ENCODE measurements at regions not wholly inside any gene's neighbourhood (a gene's known extent, or its start where the extent isn't known, plus 50 kb on each side); places are given as distances from the start of the nearest gene placed in this dataset.
"Not testable (repeated sequence)": the region's sequence is repeated elsewhere in the genome, so short reads cannot be mapped to it uniquely, and the experiment has no call there.

DNA sequence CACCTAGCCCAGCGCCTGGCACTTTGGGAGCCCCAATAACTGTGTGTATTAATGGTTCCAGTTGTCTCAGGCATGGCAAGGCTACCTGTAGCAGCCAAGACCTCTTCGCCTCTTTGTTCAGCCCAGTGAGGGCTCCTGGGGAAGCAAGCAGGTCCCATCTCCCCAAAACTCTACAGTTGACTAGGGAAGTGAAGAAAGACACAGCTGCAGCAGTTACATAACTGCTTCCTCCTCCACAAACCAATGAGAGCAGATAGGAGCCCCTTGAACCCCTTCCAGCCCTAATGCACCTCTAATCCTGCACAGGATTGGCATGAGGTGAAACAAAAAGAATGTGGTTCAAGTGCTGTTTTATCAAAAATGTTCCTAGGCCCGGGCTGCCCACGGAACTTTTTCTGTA, 100.5 kb downstream of the SYF2 start:
- no peak for DNase-seq

DNA sequence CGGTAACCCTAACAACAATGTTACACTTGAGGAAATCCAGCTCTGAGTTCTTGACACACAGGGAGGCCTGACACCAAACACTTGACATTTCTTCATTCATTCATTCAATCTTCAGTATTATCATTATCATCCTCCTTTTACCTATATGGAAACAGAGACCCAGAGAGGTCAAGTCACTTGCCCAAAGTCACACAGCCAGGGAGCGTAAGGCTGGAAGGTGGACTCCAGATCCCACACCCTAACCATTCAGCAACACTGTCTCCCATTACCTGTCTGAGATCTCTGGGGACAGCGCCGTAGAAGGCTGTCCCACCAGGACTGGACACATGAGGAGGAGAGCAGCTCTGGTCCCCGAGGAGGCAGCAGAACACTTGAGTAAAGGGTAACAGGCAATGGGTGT, 101.4 kb downstream of the SYF2 start:
- DNase-seq = no peak

DNA sequence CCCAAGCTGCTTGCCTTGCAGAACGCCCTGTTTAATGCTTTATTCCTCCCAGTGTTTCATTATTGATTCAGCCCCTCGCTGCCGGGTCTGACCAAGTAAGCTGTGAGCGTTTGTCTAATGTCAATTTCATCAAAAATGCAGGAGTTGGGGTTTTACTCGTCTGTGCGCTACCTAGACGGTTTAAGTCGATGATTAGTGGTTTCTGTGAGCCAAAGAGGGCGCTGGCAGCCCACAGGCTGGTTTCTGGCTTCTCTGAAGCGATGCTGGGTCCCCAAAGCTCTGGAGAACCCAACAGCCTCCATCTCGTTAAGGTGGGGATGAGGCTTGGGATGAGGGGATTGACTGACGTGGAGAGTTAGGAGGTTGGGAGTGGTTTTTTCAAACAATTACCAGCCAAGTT, 102.9 kb downstream of the SYF2 start:
- DNase-seq = no peak

DNA sequence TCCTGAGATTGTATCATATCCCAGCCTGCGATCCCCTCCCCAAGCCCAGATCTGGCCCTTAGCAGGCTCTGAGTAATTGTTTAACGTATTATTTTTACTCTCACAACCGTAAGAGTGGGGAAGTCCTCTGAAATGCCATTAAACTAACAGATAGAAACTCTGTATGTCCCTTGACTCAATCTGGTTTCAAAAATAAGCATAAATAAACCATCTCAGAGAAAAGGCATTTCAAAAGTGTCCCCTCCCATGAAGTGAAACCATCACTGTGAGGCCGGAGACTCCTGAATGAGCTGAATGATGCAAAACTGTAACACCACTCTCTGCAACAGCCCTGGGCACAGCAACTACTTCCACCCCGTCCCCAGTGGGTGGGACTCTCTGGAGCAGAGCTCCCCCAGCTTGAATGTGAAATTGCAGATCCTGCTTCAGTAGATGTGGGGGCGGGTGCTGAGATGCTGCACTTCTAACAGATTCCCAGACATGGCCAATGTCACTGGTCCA, 104.1 kb downstream of the SYF2 start:
- DNase-seq = no peak

DNA sequence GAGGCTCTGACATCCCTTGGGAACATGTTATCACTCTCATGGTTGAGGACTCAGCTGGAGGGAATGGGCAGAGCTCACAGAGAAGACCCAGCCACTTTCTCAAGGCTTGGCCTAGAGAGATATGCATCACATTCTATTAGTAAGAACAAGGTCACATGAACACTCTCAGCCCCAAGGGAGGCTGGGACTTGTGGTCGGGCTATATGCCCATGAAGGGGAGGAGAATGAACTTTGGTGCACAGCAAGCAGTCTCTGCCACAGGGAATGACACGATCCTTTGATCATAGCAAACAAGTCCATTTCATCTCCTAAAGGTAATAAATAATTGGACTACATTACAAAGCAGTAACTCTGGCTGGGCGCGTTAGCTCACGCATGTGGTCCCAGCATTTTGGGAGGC, 105.7 kb downstream of the SYF2 start:
- no peak for DNase-seq

DNA sequence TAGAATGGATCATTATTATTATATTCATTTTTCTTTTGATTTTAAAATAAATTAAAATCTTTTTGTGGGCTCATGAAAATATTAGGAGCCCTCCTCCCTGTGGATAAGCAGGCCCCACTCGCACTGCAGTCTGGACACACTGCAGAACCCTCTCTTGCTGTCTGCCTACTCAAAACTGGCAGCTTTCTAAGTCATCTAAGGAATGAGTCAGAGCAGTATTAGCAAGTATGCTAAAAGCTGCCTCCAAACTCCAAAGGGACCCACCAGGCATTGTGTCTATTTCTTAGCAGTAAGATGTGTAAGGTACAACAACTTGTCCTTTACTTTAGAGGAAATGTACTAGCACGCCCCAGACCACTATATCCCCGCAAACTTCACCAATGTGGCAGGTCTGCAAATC, 108.8 kb downstream of the SYF2 start:
- DNase-seq = peak; percentile 53

DNA sequence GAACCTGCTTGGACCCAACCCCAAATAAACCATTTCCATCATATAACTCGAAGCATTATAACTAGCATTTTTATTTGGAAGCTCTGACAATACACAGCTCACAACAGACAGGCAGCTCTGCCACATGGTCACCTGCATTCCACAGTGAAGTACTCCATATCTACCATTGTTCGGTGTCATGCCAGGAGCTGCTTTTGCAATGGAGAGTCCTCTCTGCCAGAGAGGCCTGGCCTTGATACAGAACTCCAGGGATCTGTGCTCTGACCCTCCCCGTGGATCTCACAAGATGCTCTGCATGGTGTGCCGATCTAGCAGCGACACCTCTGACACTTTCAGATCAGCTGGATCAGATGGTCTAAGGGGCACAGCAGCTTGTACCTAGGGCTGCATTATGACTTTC, 109.6 kb downstream of the SYF2 start:
- DNase-seq = no peak

DNA sequence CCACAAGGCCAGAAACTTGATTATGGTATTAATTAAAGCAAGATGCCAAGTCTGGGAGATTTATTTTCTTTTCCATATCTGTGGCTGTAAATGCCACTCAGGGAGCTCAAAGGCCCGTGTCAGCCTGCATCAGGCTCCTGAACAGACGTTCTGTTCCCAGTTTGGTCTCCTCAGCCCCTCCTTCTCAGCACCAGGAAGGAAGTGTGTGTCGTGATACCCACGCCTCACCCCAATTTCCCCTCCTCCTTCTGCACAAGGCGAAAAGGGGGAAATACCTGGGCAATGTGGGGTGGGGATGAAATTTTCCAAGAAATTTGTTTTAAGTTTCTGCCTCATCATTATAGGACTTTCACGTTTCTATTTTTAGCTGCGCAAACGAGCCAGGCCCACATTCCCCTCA, 112.0 kb downstream of the SYF2 start:
- DNase-seq = no peak

DNA sequence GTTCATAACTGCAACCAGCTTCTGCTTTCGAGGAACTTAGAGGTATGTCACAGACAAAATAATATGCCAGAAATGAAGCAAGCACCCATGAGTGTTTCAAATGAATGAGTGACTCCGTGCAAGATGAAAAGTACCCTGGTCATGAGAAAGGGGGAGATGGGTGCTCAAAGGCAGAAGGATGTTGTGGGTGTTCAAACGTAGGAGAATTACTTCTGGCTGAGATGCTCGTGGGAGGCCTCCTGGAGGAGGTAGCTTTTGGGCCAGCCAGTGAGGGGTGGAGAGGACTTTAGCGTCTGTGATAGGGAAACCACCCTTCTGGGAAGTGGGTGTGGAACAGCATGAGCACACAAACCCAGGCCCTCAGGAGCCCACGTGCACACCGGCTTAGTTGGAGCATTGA, 113.8 kb downstream of the SYF2 start:
- DNase-seq = no peak

DNA sequence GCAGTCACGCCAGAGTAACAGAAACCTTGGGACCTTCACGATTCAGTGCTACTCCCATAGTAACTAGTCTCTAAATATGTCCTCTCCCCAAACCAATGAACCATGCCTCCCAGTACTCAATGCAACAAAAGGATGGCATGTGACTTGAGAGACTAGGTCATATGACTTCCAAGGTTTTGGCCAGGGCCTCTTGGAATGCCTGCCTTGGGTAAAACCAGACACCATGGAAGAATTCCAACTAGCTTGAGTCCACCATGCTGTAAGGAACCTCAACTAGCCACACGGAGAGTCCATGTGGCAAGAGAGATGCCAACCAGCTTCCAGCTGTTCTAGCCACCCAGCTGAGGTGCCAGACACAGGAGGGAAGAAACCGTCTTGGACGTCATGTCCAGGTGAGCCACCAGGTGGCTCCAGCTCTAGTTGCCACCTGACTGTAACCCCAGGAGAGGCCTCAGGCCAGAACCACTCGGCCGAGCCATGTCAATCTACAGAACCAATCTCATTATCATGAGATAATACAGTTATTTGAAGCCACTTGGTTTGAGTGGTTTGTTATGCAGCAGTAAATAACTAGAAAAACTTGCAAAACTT, 115.0 kb downstream of the SYF2 start:
- DNase-seq = peak; percentile 29

DNA sequence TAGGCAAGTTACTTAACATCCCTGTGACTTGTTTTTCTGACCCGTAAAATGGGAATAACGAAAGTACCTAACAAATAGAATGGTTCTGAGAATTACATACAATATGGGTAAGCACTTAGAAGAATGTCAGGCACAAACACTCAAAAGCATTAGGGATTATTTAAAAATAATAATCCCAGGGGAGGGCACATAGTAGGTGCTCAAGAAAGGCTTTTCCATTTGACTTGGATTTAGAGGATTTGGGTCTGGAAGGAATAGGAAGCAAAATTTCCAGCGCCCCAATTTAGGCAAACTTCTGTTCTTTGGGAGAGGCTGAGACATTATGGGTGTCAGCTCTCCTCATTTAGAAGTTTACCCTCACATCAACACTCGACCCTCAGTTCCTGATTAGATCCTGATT, 115.5 kb downstream of the SYF2 start:
- DNase-seq = no peak

DNA sequence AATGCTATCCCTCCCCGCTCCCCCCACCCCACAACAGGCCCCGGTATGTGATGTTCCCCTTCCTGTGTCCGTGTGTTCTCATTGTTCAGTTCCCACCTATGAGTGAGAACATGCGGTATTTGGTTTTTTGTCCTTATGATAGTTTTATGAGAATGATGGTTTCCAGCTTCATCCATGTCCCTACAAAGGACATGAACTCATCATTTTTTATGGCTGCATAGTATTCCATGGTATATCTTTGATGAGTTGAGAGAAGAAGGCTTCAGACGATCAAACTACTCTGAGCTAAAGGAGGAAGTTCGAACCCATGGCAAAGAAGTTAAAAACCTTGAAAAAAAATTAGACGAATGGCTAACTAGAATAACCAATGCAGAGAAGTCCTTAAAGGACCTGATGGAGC, 116.2 kb downstream of the SYF2 start:
- DNase-seq = not testable (repeated sequence)

DNA sequence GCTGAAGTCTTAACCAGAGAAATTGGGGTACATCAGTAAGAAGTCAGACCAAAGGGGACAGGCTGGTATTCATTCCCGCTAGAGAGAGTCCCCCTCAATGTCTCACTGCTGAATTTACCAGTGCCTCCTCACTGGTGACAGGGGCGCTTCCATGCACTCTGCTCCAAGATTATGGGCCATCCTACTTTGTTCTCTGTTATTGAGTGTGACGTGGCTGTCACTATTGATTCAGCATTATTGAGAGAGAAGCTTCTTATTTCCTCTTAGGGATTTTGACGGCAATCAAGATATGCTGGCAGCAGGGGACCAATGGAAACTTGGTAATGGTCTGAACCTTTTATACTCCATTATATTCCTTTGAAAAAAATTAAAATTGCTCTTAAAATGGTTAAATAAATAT, 118.6 kb downstream of the SYF2 start:
- DNase-seq = no peak

DNA sequence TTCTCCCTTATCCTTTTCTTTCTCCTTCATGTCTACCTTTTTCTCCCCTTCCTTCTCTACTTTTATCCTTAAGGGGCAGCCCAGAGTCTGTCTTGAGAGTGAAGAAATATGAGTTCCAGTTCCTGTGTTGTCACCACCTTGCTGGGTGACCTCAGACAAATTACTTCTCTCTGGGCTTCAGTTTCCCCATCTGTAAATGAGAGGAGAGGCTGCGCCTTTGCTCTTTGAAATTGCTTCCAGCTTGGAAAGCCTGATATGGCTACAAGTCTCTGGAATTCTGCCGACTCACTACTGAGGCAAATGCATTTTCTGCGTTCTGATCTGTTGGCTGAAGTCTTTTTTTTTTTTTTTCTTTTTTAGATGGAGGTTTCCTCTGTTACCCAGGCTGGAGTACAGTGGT, 119.2 kb downstream of the SYF2 start:
- DNase-seq = no peak

DNA sequence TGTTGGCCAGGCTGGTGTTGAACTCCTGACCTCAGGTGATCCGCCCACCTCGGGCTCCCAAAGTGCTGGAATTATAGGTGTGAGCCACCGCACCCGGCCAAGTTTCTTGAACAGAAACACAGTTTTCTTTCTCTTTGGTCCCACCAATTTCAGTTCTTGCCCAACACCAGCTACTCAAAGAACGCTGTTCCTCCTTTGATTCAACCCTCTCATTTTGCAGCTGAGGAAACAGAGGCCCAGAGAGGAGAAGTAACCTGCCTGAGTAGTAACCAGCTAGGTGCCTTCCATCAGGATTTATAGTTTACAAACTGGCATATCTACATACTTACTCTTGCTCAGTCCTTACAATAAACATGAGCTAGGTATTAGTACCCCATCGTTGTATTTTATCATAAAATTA, 119.9 kb downstream of the SYF2 start:
- no peak for DNase-seq

DNA sequence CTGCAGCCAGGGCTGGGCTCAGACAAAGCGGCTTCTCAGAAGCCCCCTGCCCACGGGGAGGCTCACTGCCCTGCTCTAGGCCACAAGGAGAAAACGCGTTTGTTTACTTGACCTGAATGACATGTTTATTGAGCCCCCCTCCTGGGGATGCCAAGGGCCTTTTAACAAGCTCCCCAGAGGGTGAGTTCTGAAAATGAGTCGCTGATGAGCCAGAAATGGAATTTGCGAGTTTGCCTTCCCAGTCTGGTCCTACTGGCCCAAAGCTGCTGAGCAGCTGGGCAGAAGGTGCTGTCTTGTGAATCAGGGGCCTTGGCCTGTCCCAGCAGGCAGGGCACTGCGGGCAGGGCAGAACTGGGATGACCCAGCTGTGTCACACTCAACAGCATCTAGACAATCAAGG, 120.6 kb downstream of the SYF2 start:
- DNase-seq = no peak

DNA sequence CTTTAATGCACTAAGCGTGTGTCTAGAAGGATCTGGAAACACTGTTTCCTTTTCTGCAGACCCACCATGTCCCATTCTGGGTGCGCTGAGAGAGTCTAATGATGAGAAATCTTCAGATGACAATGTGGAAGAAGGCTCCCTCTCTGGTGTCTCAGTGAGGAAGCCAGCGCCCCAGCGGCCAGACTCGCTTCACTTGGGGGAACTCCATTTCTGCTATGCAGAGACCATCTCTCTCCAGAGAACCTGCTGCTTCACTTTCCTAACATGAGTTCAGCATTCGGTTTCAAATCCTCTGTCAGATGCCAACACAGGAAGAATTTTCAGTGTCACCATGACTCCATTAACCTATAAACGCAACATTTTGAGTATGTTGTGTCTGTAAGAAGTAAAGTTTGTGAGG, 121.8 kb downstream of the SYF2 start:
- no peak for DNase-seq

DNA sequence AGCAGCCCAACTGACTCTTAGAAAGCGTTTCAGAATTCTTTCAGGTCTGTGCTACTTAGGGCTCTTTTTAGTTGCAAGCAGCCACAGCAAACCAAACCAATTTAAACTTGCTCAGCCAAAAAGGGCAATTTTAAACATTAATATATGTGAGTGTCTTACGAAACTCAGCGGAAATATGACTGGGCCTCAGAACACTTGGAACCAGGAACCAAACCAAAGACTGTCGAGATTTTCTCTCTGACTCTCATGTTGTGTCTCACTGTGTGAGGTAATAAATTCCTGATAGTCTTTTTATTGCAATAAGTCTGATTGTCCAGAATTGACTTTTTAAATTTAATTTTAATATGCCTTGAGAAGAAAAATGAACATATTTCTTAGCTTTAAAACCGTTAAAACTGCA, 122.3 kb downstream of the SYF2 start:
- DNase-seq = no peak

DNA sequence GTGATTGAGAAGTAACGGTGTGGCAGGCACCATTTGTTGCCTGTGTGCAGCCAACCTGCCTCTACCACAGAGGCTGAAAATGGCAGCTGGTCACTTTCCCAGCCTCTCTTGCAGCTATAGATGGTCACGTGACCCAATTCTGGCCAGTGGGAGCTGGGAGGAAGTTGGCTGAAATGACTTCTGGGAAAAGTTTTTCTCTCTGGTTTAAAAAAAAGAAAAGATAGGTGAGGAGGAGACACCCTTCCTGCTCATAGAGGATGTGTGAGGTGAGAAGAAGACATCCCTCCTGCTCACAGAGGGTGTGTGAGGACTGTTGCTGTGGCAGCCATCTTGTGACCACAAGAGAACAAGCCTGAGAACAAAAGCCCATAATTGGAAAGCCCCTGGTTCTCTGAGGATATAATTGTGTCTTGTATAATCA, 122.8 kb downstream of the SYF2 start:
- peak; percentile 14 for DNase-seq

DNA sequence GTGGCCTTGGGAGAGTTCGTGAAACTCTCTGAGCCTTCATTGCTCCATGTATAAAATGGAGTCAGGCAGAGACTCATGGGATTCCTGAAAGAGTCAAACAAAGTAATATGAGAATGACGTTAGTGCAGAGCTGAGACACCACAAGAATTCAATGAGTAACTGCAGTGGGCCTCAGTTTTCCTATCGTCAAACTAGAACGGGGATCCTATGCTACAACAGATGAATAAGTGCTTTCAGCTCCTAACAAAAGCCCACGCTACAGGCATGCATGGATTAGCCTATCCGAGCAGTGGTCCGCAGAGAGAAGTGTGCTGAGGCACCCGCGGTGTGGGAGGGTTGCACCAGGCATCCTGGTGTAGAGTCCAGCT, 124.7 kb downstream of the SYF2 start:
- DNase-seq = no peak

DNA sequence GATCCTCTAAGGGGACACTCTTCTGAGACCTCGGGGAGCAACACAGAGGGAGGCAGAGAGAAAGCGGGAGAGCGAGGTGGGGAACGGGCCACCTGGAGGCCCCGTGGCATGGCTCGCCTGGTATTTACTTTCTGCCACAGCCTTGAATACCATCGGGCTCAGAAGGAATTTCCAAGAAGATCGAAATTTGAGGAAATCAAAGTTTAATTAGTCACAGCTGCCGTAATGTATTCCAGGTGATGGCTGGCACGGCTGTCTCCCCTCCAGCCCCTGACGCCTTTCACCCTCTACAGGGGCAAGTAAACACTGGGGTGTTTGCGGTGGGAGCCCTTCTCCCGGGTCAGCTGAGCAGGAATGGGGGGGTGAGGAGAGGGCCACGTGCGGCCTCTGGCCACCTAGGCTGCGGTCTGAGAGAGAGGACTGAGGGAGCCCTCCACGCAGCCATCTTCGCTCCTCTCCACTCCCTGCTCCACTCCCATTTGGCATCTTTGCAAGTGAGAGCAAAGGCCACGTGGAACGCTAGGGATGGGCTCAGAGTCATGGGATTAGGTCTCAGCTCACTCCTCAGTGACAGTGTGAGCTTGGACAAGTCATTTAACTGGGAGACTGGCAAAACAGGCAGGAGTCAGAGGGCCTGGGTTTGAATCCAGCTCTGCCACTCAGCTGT, 125.2 kb downstream of the SYF2 start:
- DNase-seq = no peak

DNA sequence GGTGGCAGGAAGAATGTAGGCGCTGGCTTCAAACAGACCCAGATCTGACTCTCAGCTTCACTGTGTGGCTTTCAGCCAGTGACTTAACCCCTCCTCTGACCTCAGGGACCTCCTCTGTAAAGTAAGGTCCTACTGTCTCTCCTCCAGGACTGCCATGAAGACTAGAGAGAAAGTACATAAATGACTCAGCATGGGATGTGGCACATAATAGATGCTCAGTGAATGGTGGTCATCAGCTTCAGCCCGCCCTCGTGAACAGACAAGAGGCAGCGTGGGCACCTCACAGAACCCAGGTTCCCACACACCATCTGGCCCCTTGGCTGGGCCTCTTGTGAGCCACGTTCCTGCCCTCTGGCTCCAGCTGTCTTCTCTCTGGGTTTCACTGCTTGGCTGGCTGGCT, 126.0 kb downstream of the SYF2 start:
- DNase-seq = peak; percentile 23

DNA sequence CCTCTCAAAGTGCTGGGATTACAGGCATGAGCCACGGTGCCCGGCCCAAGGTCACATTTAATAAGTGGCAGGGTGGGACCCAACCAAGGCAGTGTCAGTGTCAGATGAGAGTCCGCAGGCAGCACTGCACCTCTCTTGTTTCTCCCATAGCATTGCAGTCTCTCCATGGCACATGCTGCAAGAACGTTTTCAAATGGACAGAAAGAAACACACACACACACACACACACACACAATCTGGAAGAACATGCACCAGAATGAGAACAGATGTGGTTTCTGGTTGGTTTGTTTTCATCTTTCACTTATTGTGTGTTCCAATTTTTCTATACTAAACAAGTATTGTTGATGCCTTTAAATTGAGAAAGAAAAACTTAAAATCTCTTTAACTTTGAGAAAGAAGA, 126.5 kb downstream of the SYF2 start:
- no peak for DNase-seq

DNA sequence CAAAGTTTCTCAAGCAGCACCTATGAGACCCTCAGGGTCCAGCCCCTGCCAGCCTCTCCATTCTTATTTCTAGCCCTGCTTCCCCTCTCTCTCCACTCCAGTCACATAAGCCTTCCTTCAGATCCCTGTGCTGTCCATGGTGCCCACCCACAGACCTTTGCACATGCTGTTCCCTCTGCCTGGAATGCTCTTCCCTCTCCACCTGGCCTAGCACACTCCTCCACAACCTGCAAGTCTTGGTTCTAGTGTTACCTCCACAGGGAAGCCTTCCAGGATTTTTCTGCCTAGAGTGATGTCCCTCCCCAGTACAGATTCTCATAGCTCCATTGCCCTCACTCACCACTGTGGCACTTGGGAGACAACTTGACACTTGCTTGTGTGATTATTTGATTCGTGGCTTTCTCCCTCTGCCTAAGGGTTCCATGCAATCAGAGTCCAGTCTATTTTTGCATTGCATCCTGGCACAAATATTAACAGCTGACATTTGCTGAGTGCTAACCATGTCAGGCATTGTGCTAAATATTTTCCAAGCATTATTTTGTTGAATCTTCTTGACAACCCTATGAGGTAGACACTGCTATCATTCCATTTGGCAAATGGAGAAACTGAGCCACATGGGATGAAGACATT, 127.3 kb downstream of the SYF2 start:
- no peak for DNase-seq

All from activated CD4-positive, alpha-beta T cell treated with anti-CD3 and anti-CD28 coated beads, Interleukin-2, amount 50 U/mL, for 16 hours (primary cell).